Loucy (cell line): ENCODE measurements at regions not wholly inside any gene's neighbourhood (a gene's known extent, or its start where the extent isn't known, plus 50 kb on each side); places are given as distances from the start of the nearest gene placed in this dataset.

Experiments
- H2AFZ ChIP-seq: fragments of 200-600 bp; sonication (generic); 2 replicates; pipeline ENCODE4 v1.6.0; 2016; ENCODE audit warnings: antibody characterized with exemption, mild to moderate bottlenecking, low read length, moderate library complexity
- H3F3A ChIP-seq: fragments of 200-600 bp; 2 replicates; pipeline ENCODE4 v1.6.0; 2016; ENCODE audit warnings: antibody characterized with exemption, low read depth, mild to moderate bottlenecking
- H3K27me3 ChIP-seq: fragments of 200-600 bp; sonication (generic); 2 replicates; pipeline ENCODE4 v1.6.1; 2014; ENCODE audit warnings: low read length, mild to moderate bottlenecking; ENCODE audit not compliant: insufficient read depth, poor library complexity, severe bottlenecking
- H3K36me3 ChIP-seq: fragments of 200-600 bp; sonication (generic); 2 replicates; pipeline ENCODE4 v1.6.1; 2016; ENCODE audit warnings: low read length; ENCODE audit not compliant: insufficient read depth
- H3K4me1 ChIP-seq: fragments of 200-600 bp; sonication (generic); 2 replicates; pipeline ENCODE4 v1.5.1; 2014; ENCODE audit warnings: low read length, mild to moderate bottlenecking; ENCODE audit not compliant: insufficient read depth, poor library complexity, severe bottlenecking
- H3K4me2 ChIP-seq: fragments of 200-600 bp; sonication (generic); 2 replicates; pipeline ENCODE4 v1.6.0; 2014; ENCODE audit warnings: antibody characterized with exemption, low read length, low read depth, mild to moderate bottlenecking; ENCODE audit not compliant: poor library complexity, severe bottlenecking
- H3K4me3 ChIP-seq: fragments of 200-600 bp; sonication (generic); 2 replicates; pipeline ENCODE4 v1.5.1; 2014; ENCODE audit warnings: low read length, mild to moderate bottlenecking, mixed read lengths; ENCODE audit not compliant: poor library complexity, severe bottlenecking
- H3K79me2 ChIP-seq: fragments of 200-600 bp; sonication (generic); 2 replicates; pipeline ENCODE4 v1.6.1; 2014; ENCODE audit warnings: low read length; ENCODE audit not compliant: insufficient read depth
- H3K9ac ChIP-seq: fragments of 200-600 bp; sonication (generic); 2 replicates; pipeline ENCODE4 v1.6.0; 2014; ENCODE audit warnings: mild to moderate bottlenecking, low read depth, low read length, moderate library complexity; ENCODE audit not compliant: poor library complexity, severe bottlenecking
- H3K9me2 ChIP-seq: fragments of 200-600 bp; sonication (generic); replicated peaks from 2 replicates; pipeline ENCODE4 v1.6.1; 2016; ENCODE audit warnings: low read depth, low read length, mixed read lengths
- H3K9me3 ChIP-seq: fragments of 200-600 bp; sonication (generic); 2 replicates; pipeline ENCODE4 v1.6.1; 2014; ENCODE audit warnings: mild to moderate bottlenecking, antibody characterized with exemption, low read length, low read depth; ENCODE audit not compliant: insufficient read depth
- H4K20me1 ChIP-seq: fragments of 200-600 bp; sonication (generic); 2 replicates; pipeline ENCODE4 v1.6.0; 2014; ENCODE audit warnings: antibody characterized with exemption, low read length, mild to moderate bottlenecking; ENCODE audit not compliant: insufficient read depth, poor library complexity, severe bottlenecking
- CTCF ChIP-seq: fragments of 200-600 bp; sonication (generic); conservative IDR thresholded peaks from 2 replicates; pipeline ENCODE4 v1.5.1; 2014; ENCODE audit warnings: mild to moderate bottlenecking, antibody characterized with exemption, low read length
- EZH2phosphoT487 ChIP-seq: fragments of 200-600 bp; IDR thresholded peaks from 2 replicates; pipeline ENCODE4 v1.6.1; 2018; ENCODE audit warnings: antibody characterized with exemption, mild to moderate bottlenecking, moderate library complexity, borderline replicate concordance

GRCh38 chr9:7937761-7938491 is 138.3 kb upstream of the DMAC1 start:
- H4K20me1 ChIP-seq = no peaks in the 10 kb centered on the region
- TF ChIP-seq EZH2phosphoT487 (no peak), CTCF (no peak)
- no peak overlapping the region for H3K4me2 ChIP-seq
- H2AFZ ChIP-seq = no peak overlapping the region
- no peak overlapping the region for H3K9ac ChIP-seq
- H3K36me3 ChIP-seq = no peaks in the 10 kb centered on the region
- no peak overlapping the region for H3K4me3 ChIP-seq
- peaks cover 13% of the 10 kb centered on the region for H3K4me1 ChIP-seq
- H3K79me2 ChIP-seq = no peaks in the 10 kb centered on the region
- H3K27me3 ChIP-seq = no peaks in the 10 kb centered on the region
- peaks cover 6% of the 10 kb centered on the region; the same call in 1 of the 2 replicates for H3K9me3 ChIP-seq
- no peaks in the 10 kb centered on the region for H3K9me2 ChIP-seq
- H3F3A ChIP-seq = no peaks in the 10 kb centered on the region

- Histone ChIP-seq H3K27me3 (no peaks in the 10 kb centered on the region), H3K4me3 (no peak overlapping the region), H3F3A (no peaks in the 10 kb centered on the region), H3K9me2 (no peaks in the 10 kb centered on the region), H3K9me3 (peaks cover 6% of the 10 kb centered on the region; the same call in 1 of the 2 replicates), H3K79me2 (no peaks in the 10 kb centered on the region), H3K4me1 (peaks cover 13% of the 10 kb centered on the region), H3K4me2 (no peak overlapping the region), H3K9ac (no peak overlapping the region), H2AFZ (no peak overlapping the region), H3K36me3 (no peaks in the 10 kb centered on the region), H4K20me1 (no peaks in the 10 kb centered on the region)
- TF ChIP-seq CTCF = no peak
- no peak for TF ChIP-seq EZH2phosphoT487
Measured at GRCh38 chr9:7936996-7937395, 137.4 kb upstream of the DMAC1 start.

- no peaks in the 10 kb centered on the region for H3K9me2 ChIP-seq
- H3K9ac ChIP-seq = no peak overlapping the region
- peak overlapping the region; percentile 53 for H2AFZ ChIP-seq
Measured at GRCh38 chr9:7936163-7936562, 136.6 kb upstream of the DMAC1 start.

More at GRCh38 chr9:7936163-7936562, 136.6 kb upstream of the DMAC1 start:
- peak overlapping the region; percentile 29 for H3K4me3 ChIP-seq
- H3K27me3 ChIP-seq = no peaks in the 10 kb centered on the region
- H3K36me3 ChIP-seq = no peaks in the 10 kb centered on the region
- H3K4me2 ChIP-seq = peak overlapping the region; percentile 52
- H3K79me2 ChIP-seq = no peaks in the 10 kb centered on the region
- peaks cover 6% of the 10 kb centered on the region; the same call in 1 of the 2 replicates for H3K9me3 ChIP-seq
- TF ChIP-seq EZH2phosphoT487 (no peak), CTCF (no peak)
- no peaks in the 10 kb centered on the region for H3F3A ChIP-seq
- peaks cover 13% of the 10 kb centered on the region for H3K4me1 ChIP-seq
- H4K20me1 ChIP-seq = no peaks in the 10 kb centered on the region
